Liver (tissue), 8 donors: ENCODE measurements at regions not wholly inside any gene's neighbourhood (a gene's known extent, or its start where the extent isn't known, plus 50 kb on each side); places are given as distances from the start of the nearest gene placed in this dataset.

Experiments
- DNase-seq: peaks from one replicate; pipeline ENCODE4 v3.0.0-alpha.2; 2017; ENCODE audit warnings: low spot score
- H3K27ac ChIP-seq, 2 donors: one replicate each; pipeline ENCODE4 v1.7.0; 2013; ENCODE audit warnings: inconsistent platforms in 2 of 2, low read length in 2 of 2, control low read depth in 1 of 2, low read depth in 1 of 2, mild to moderate bottlenecking in 1 of 2
- H3K27me3 ChIP-seq, 4 donors: one replicate each; pipeline versions ENCODE4 v1.6.1 to v1.7.0; 2013; ENCODE audit warnings: low read length in 3 of 4, inconsistent platforms in 1 of 4, mild to moderate bottlenecking in 1 of 4, moderate library complexity in 1 of 4; ENCODE audit not compliant: control insufficient read depth in 4 of 4, insufficient read depth in 4 of 4
- H3K36me3 ChIP-seq, 4 donors: one replicate each; pipeline versions ENCODE4 v1.6.1 to v1.7.0; 2013; ENCODE audit warnings: low read length in 3 of 4, mild to moderate bottlenecking in 3 of 4, low read depth in 1 of 4, moderate library complexity in 1 of 4; ENCODE audit not compliant: control insufficient read depth in 4 of 4, insufficient read depth in 3 of 4
- H3K4me1 ChIP-seq, 4 donors: one replicate each; pipeline versions ENCODE4 v1.6.1 to v1.7.0; 2013; ENCODE audit warnings: low read length in 3 of 4, mild to moderate bottlenecking in 3 of 4, moderate library complexity in 1 of 4; ENCODE audit not compliant: control insufficient read depth in 4 of 4, insufficient read depth in 4 of 4
- H3K4me3 ChIP-seq, 3 donors: one replicate each; pipeline versions ENCODE4 v1.6.1 to v1.7.0; 2013; ENCODE audit warnings: low read length in 3 of 3, control low read depth in 1 of 3, low read depth in 1 of 3, mild to moderate bottlenecking in 1 of 3
- H3K9ac ChIP-seq, 2 donors: one replicate each; pipeline ENCODE4 v1.7.0; 2013; ENCODE audit warnings: low read length in 2 of 2, mild to moderate bottlenecking in 2 of 2, moderate library complexity in 2 of 2, control low read depth in 1 of 2, low read depth in 1 of 2
- H3K9me3 ChIP-seq, 4 donors: one replicate each; pipeline versions ENCODE4 v1.6.1 to v1.7.0; 2013; ENCODE audit warnings: low read length in 3 of 4; ENCODE audit not compliant: control insufficient read depth in 4 of 4
- EGR1 ChIP-seq, 2 donors: IDR thresholded peaks; 2 replicates each; pipeline ENCODE4 v1.6.1; 2016 to 2018; ENCODE audit warnings: antibody characterized with exemption in 2 of 2, low read depth in 2 of 2
- FOXA1 ChIP-seq: IDR thresholded peaks from 2 replicates; pipeline ENCODE4 v1.6.1; 2016; ENCODE audit warnings: antibody characterized with exemption
- FOXA2 ChIP-seq: IDR thresholded peaks from 2 replicates; pipeline ENCODE4 v1.6.1; 2016; ENCODE audit warnings: antibody characterized with exemption
- GABPA ChIP-seq, 2 donors: IDR thresholded peaks in 1 of 2; conservative IDR thresholded peaks in 1 of 2; 2 replicates each; pipeline ENCODE4 v1.6.1; 2016; ENCODE audit warnings: antibody characterized with exemption in 2 of 2, mild to moderate bottlenecking in 1 of 2, moderate library complexity in 1 of 2
- HNF4A ChIP-seq, 2 donors: conservative IDR thresholded peaks; 2 replicates each; pipeline ENCODE4 v1.6.1; 2016; ENCODE audit warnings: antibody characterized with exemption in 2 of 2, mild to moderate bottlenecking in 2 of 2
- HNF4G ChIP-seq: IDR thresholded peaks from 2 replicates; pipeline ENCODE4 v1.6.1; 2016; ENCODE audit warnings: antibody characterized with exemption
- JUND ChIP-seq, 2 donors: IDR thresholded peaks; 2 replicates each; pipeline ENCODE4 v1.6.1; 2016; ENCODE audit warnings: antibody characterized with exemption in 2 of 2
- NR2F2 ChIP-seq: IDR thresholded peaks from 2 replicates; pipeline ENCODE4 v1.6.1; 2016; ENCODE audit warnings: antibody characterized with exemption
- RAD21 ChIP-seq, 2 donors: IDR thresholded peaks; 2 replicates each; pipeline ENCODE4 v1.6.1; 2016; ENCODE audit warnings: antibody characterized with exemption in 2 of 2, mild to moderate bottlenecking in 2 of 2
- RXRA ChIP-seq, 2 donors: IDR thresholded peaks; 2 replicates each; pipeline ENCODE4 v1.6.1; 2017 to 2018; ENCODE audit warnings: antibody characterized with exemption in 2 of 2, mild to moderate bottlenecking in 1 of 2
- SP1 ChIP-seq: IDR thresholded peaks from 2 replicates; pipeline ENCODE4 v1.6.1; 2018; ENCODE audit warnings: antibody characterized with exemption, mild to moderate bottlenecking
- TAF1 ChIP-seq: conservative IDR thresholded peaks from 2 replicates; pipeline ENCODE4 v1.6.1; 2016; ENCODE audit warnings: antibody characterized with exemption, mild to moderate bottlenecking
- WGBS: extraction: QIAGEN DNeasy Blood & Tissue Kit; methylation state at CpG from one replicate; pipeline ENCODE4 v1.1.7; 2013; 5-methylcytosine and 5-hydroxymethylcytosine counted together
- TF ChIP-seq, protein P1 (sequence below): IDR thresholded peaks from 2 replicates; pipeline ENCODE4 v1.6.1; 2016; ENCODE audit warnings: antibody characterized with exemption
- TF ChIP-seq, protein P2 (sequence below): IDR thresholded peaks from 2 replicates; pipeline ENCODE4 v1.6.1; 2016; ENCODE audit warnings: antibody characterized with exemption, mild to moderate bottlenecking
- TF ChIP-seq, protein P3 (sequence below): IDR thresholded peaks from 2 replicates; pipeline ENCODE4 v1.6.1; 2016; ENCODE audit warnings: antibody characterized with exemption
- TF ChIP-seq, protein P4 (sequence below): fragments of 150-350 bp; IDR thresholded peaks from 2 replicates; pipeline ENCODE4 v1.5.1; 2017; ENCODE audit warnings: improper control_type of control experiment, low read depth, low read length; ENCODE audit not compliant: missing input control
- donor health status: healthy.
- donor health status: healthy.
- donor health status: healthy.
- donor health status: healthy.
- donor health status: healthy.

DNA sequence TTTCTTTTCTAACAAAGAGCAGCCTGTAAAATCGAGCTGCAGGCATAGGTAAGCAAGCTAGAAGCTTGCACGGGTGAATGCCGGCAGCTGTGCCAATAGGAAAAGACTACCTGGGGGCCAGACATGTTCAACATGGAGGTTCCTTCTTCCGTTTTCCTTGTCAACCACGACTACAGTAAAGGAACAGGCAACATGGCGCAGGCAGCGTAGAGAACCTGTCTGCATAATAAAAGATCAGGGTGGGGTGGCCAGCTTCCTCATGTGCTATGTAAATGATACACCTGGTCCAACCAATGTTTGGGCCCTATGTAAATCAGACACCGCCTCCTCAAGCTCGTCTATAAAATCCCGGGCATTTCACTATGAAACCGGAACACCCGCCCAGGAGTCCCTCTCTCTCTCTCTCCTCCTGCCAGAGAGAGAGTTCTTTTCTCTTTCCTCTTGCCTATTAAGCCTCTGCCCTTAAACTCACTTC, 103.8 kb upstream of the LIFR start:
- no peak for DNase-seq
- Histone ChIP-seq H3K9me3 (no peaks in the 10 kb centered on the region), H3K4me3 (no peak overlapping the region), H3K27ac (no peak overlapping the region), H3K9ac (no peak overlapping the region), H3K4me1 (peaks cover 0 to 2% (median 0%) of the 10 kb centered on the region in 4 donors), H3K27me3 (peaks cover 0 to 16% (median 5%) of the 10 kb centered on the region in 4 donors), H3K36me3 (no peaks in the 10 kb centered on the region)
- TF ChIP-seq HNF4A (conservative IDR thresholded peaks at IDR 0.05) = no peak
- no peak for TF ChIP-seq JUND (IDR thresholded peaks at IDR 0.05)
- WGBS = 66% methylated on average over 12 of the region's 12 CpGs

- no peak overlapping the region for H3K4me3 ChIP-seq
- no peak overlapping the region for H3K27ac ChIP-seq
- WGBS = 42% methylated on average over 4 of the region's 4 CpGs
- H3K27me3 ChIP-seq = peaks cover 0 to 13% (median 5%) of the 10 kb centered on the region in 4 donors
- H3K9me3 ChIP-seq = no peaks in the 10 kb centered on the region
- H3K36me3 ChIP-seq = no peaks in the 10 kb centered on the region
- no peak for TF ChIP-seq NR2F2
- TF ChIP-seq, protein P1, sequence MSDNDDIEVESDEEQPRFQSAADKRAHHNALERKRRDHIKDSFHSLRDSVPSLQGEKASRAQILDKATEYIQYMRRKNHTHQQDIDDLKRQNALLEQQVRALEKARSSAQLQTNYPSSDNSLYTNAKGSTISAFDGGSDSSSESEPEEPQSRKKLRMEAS = no peak
- TF ChIP-seq HNF4G = no peak
- TF ChIP-seq RXRA (IDR thresholded peaks at IDR 0.05) = no peak
- TF ChIP-seq, protein P2, sequence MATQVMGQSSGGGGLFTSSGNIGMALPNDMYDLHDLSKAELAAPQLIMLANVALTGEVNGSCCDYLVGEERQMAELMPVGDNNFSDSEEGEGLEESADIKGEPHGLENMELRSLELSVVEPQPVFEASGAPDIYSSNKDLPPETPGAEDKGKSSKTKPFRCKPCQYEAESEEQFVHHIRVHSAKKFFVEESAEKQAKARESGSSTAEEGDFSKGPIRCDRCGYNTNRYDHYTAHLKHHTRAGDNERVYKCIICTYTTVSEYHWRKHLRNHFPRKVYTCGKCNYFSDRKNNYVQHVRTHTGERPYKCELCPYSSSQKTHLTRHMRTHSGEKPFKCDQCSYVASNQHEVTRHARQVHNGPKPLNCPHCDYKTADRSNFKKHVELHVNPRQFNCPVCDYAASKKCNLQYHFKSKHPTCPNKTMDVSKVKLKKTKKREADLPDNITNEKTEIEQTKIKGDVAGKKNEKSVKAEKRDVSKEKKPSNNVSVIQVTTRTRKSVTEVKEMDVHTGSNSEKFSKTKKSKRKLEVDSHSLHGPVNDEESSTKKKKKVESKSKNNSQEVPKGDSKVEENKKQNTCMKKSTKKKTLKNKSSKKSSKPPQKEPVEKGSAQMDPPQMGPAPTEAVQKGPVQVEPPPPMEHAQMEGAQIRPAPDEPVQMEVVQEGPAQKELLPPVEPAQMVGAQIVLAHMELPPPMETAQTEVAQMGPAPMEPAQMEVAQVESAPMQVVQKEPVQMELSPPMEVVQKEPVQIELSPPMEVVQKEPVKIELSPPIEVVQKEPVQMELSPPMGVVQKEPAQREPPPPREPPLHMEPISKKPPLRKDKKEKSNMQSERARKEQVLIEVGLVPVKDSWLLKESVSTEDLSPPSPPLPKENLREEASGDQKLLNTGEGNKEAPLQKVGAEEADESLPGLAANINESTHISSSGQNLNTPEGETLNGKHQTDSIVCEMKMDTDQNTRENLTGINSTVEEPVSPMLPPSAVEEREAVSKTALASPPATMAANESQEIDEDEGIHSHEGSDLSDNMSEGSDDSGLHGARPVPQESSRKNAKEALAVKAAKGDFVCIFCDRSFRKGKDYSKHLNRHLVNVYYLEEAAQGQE = no peak
- TF ChIP-seq, protein P3, sequence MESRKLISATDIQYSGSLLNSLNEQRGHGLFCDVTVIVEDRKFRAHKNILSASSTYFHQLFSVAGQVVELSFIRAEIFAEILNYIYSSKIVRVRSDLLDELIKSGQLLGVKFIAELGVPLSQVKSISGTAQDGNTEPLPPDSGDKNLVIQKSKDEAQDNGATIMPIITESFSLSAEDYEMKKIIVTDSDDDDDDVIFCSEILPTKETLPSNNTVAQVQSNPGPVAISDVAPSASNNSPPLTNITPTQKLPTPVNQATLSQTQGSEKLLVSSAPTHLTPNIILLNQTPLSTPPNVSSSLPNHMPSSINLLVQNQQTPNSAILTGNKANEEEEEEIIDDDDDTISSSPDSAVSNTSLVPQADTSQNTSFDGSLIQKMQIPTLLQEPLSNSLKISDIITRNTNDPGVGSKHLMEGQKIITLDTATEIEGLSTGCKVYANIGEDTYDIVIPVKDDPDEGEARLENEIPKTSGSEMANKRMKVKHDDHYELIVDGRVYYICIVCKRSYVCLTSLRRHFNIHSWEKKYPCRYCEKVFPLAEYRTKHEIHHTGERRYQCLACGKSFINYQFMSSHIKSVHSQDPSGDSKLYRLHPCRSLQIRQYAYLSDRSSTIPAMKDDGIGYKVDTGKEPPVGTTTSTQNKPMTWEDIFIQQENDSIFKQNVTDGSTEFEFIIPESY = no peak
- no peak for TF ChIP-seq FOXA2
- no peak for TF ChIP-seq GABPA (IDR thresholded peaks at IDR 0.05 in 1 of 2, conservative IDR thresholded peaks at IDR 0.05 in 1 of 2)
- no peak for TF ChIP-seq RAD21 (IDR thresholded peaks at IDR 0.05)
- no peak for TF ChIP-seq FOXA1
- TF ChIP-seq, protein P4, sequence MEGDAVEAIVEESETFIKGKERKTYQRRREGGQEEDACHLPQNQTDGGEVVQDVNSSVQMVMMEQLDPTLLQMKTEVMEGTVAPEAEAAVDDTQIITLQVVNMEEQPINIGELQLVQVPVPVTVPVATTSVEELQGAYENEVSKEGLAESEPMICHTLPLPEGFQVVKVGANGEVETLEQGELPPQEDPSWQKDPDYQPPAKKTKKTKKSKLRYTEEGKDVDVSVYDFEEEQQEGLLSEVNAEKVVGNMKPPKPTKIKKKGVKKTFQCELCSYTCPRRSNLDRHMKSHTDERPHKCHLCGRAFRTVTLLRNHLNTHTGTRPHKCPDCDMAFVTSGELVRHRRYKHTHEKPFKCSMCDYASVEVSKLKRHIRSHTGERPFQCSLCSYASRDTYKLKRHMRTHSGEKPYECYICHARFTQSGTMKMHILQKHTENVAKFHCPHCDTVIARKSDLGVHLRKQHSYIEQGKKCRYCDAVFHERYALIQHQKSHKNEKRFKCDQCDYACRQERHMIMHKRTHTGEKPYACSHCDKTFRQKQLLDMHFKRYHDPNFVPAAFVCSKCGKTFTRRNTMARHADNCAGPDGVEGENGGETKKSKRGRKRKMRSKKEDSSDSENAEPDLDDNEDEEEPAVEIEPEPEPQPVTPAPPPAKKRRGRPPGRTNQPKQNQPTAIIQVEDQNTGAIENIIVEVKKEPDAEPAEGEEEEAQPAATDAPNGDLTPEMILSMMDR = no peak
- TF ChIP-seq HNF4A (conservative IDR thresholded peaks at IDR 0.05) = no peak
- no peak for TF ChIP-seq SP1
- TF ChIP-seq TAF1 = no peak
- TF ChIP-seq EGR1 (IDR thresholded peaks at IDR 0.05; ENCODE audit: low read depth in 2 of 2) = no peak
- H3K4me1 ChIP-seq = peaks cover 0 to 2% (median 0%) of the 10 kb centered on the region in 4 donors
- H3K9ac ChIP-seq = no peak overlapping the region
- no peak for DNase-seq
Observed at GRCh38 chr5:38662090-38662489, 105.6 kb upstream of the LIFR start.
